ENCODE measurements at regions not wholly inside any gene's neighbourhood (a gene's known extent, or its start where the extent isn't known, plus 50 kb on each side); places are given as distances from the start of the nearest gene placed in this dataset.
A peak's percentile ranks its signal among the peaks of the same experiment; 100 is the strongest.

DNA sequence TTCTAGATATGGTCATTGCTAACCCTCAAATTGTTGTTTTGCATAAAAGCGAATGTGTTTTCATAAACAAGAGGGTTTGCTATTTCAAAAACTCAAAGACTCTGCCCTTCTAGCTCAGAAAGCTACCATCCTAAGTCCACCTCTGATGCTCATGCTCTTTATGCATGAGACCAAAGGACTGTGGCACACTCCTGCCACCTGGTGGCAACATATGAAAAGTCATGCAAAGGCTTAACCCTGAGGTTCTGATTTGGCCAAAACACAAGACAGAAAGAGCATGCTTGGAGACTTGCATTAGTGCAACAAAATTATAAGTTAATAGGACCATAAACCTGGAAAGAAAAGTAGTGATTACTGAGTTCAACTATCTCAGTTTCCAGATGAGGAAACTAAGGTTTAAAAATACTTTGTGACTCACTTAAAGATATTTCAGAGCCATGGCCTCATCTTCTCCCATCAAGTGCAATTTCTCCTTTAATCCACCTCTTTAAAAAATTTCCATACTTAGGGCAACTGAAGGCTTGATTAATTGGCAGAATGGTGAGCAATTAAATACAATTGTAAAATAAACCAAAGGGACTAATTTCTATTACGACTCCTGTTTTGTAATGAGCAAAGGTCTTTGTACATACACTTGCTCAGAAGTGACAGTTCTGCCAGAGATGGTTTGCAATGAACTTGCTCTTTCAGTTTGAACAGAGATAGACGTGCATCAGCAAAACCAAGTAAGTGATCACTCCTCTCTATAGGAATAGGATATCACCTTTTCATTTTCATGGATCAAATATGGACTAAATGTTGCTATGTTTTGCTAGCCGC is 110.7 kb upstream of the RAD23B start:
- peak; percentile 79 for DNase-seq

DNA sequence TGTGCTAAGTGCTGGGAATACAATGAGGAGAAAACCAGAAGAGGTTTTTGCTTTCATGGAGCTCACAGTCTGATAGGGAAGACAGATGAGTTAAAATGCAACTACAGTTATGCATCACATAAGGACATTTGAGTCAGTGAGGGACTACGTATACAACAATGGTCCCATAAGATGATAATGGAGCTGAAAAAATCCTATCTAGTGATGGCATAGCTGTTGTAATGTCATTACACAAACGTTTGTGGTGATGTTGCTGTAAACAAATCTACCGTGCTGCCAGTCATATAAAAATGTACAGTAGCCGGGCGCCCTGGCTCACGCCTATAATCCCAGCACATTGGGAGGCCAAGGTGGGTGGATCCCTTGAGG is 110.1 kb upstream of the RAD23B start:
- DNase-seq = no peak

DNA sequence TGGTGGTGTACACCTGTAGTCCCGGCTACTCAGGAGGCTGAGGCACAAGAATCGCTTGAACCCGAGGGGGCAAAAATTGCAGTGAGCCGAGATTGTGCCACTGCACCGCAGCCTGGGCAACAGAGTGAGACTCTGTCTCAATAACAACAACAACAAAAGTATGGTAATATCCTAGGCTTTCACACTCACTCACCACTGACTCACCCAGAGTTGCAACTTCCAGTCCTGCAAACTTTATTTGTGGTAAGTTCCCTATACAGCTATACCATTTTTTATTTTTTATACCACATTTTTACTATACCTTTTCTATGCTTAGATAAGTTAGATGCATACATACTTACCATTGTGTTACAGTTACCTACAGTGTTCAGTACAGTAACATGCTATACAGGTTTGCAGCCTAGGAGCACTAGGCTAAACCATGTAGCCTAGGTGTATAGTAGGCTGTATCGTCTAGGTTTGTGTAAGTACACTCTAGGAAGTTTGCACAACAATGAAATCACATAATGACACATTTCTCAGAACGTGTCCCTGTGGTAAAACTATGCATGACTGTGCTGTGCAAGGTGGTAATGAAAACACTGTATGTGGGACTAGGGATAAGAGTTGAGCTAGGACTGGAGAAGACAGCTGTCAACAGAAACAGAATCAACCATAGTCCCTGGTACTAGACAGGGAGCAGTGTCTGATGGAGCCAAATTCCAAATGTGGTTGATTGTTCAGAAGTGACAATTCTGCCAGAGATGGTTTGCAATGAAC is 109.5 kb upstream of the RAD23B start:
- no peak for DNase-seq

DNA sequence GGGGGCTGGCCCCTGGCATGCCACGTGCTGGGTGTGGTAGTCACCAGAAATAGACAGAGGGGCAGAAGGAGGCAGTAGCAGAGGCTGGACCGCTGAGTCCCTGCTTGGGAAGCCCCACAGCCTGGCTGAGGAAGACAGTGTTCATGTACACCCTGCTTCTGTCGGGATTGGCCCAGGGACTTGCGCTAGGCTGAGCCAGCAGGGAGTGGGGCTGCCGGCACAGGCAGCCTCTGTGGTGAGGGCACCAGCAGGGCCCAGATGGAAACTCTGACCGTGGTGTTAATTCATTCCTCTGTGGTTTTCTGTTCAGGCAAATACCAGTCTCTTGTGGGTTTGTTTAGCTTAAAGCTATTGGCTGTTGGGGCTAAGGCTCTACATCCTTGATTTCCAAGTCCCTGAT is 108.6 kb upstream of the RAD23B start:
- DNase-seq = no peak

DNA sequence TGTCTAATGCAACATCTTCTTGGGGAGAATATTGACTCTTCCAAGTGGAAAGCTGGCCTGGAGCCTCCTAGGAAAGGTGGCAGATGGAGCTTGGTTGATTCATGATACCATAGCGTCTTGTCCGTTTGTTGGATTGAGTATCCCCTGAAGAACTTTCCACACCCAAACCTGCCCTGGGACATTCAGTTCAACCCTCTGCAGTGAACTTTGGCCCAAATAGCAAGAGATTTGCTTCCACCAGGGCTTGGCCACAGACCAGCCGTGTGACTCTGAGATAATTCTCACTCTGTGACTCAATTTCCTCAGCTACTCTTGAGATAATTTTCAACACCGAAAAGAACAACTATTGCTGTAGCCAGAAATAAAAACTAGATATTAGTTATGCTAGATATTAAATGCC is 108.0 kb upstream of the RAD23B start:
- DNase-seq = no peak

DNA sequence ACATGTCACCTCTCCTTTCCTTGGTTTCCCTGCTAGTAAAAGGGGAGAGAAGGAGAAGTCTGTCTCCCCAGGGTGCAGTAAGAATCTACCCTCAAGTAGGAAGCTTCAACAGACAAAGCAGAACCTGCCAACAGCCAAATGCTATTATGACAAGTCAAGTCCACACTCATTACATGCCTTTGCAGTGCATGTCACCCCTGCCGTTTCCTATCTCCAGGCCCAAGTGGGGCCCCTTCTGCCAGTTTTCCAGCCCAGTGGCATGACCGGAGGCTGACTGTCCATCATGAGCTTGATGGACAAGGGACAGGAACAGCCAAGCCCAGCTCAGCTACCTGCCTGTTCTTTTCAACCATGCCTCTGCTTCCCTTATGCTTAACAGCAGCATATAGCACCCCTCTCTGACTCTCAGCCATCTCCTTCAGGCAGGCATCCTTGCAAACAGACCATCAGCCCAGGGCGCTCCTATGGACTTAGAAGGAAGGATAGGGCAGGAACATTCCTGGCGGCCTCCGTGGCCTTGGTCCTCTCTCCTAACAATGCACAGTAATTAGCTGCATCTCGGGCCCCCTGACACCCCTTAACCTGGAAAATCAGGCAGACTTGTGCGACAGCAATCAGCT is 107.2 kb upstream of the RAD23B start:
- DNase-seq = no peak

DNA sequence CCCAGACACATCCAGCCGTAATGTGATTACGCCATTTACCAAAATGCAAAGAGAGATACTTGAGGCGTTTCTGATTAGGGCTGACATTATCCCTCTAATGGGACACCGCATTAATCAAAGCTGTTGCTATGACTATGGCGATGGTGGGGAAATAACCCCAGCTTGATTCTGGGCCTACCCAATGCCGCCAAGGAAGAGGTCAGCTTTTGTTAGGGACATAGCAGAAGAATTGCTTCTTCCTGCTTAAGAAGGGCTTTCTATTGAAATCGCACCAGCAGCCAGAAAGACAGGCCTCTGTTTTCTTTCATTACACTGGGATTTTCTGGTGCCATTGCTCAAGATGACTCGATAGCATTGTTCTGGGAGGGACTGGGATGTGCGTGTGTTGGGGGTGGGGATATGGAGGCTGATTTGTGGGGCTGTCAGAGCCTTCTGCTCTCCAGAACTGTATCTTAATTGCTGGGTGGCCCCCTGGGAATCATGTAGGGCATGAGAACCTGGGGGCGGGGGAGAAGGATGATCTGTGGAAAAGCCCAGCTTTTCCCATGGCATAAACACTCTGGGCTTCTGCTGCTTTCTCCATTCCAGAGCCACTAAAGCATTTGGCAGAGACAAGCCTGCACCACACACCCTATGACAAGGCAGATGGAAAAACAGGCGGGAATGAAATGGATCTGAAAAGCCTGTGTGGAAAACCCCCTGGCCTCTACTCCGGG is 106.5 kb upstream of the RAD23B start:
- peak; percentile 11 for DNase-seq

DNA sequence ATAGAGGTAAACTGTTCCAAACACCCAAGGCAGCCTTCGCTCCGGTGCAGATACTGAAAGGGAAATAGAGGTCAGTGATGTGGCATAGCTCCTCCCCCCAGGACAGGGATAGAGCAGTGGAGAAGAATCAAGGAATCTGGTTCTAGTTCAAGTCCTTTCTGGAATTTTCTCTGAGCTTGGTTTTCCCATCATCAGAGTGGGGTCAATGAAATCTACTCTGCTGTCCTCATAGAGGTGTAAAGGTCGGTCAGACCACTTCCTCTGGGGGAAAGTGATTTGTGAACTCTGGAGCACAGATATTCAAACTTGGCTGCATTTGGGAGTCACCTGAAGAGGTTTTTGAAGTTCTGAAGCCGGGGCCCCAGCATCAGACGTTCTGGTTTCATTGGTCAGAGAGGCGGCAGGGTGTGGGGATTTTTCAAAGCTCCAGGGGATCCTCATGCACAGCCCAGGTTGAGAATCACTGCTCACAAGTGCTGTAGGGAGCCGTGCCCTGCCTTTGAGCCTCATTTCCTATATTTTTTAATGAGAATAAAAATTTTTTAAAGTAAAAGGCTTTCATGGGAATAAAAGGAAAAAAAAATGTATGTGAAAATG is 105.7 kb upstream of the RAD23B start:
- no peak for DNase-seq

DNA sequence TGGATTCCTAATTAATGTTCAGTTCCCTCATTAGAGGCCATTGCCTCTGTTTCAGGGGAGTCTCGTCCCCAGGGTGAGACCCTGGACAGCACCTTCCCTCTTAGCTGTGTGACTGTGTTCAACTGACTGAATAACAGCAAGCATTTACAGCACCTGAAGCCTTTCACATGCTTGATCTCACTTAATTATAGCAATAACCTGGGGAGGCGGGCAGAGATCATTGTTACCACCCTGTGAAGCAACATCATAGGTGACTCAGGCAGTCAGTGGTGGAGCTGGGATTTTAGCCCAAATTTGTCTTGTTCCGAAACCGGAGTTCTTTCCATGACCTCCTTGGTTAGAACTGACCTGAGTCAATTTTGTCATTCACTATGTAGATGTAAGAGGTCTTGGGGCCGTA is 105.2 kb upstream of the RAD23B start:
- DNase-seq = no peak

DNA sequence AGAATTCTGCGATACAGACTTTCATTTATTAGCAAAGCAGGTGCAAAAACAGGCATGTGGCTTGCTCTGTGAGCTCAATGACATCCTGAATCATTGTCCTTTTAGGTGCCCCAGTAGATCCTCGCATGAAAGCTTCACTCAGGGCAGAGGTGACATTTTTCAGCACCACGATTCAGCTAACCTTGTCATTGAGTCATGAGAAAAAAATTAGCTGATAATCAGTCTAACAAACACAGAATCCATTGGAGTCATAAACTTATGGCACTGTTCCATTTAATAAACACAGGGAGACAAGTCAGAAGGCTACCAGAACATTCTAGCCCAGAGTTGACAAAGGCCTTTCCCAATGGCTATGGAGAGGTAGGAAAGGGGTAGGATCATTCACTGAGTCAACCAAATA is 104.8 kb upstream of the RAD23B start:
- no peak for DNase-seq

DNA sequence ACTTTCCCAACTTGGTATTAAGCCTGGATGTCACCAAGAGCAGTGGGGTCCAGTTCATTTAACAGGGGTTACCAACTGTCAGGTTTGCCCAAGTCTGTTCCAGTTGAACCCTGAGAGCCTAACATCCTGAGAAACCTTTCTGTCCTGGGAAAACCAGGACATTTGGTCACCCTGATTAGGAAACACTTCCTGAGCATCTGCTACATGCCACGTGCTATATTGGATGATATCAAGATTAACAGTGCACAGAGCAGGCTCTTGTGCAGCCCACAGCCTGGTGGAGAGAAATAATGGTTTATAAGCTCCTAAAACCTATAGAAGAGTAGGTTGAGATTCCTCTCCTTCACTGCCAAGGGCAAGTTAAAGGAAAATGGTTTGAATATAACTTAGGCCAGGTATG is 102.9 kb upstream of the RAD23B start:
- no peak for DNase-seq

DNA sequence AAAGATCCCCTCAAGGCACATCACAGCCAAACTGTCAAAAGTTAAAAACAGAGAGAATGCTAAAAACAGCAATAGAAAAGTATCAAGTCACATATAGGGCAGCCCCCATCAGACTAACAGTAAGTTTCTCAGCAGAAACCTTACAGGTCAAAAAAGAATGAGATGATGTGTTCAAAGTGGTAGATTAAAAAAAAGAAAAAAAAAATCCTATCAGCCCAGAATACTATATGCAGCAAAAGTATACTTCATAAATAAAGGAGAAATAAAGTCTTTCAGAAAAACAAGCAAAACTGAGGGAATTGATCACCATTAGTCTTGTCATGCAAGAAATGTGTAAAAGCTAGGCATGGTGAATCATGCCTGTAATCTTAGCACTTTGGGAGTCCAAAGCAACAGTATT is 99.9 kb upstream of the RAD23B start:
- DNase-seq = no peak

DNA sequence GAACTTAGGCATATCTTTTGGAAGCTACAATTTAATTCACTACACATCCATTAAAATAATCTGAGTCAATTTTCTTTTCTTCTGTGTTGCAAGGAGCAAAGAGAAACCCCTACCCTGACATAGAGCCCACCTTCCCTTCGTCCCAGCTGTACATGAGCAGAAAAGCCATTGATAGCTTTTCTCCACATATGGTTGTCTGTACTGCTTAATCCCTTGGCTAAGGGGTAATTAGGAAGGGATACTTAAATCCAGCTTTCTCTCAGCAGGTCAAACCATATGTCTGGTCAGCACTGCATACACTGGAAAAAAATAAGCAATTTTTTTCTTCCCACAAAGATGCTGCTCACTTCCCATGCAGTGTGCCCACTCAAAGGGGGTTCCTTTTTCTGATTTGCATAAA is 94.7 kb upstream of the RAD23B start:
- no peak for DNase-seq

DNA sequence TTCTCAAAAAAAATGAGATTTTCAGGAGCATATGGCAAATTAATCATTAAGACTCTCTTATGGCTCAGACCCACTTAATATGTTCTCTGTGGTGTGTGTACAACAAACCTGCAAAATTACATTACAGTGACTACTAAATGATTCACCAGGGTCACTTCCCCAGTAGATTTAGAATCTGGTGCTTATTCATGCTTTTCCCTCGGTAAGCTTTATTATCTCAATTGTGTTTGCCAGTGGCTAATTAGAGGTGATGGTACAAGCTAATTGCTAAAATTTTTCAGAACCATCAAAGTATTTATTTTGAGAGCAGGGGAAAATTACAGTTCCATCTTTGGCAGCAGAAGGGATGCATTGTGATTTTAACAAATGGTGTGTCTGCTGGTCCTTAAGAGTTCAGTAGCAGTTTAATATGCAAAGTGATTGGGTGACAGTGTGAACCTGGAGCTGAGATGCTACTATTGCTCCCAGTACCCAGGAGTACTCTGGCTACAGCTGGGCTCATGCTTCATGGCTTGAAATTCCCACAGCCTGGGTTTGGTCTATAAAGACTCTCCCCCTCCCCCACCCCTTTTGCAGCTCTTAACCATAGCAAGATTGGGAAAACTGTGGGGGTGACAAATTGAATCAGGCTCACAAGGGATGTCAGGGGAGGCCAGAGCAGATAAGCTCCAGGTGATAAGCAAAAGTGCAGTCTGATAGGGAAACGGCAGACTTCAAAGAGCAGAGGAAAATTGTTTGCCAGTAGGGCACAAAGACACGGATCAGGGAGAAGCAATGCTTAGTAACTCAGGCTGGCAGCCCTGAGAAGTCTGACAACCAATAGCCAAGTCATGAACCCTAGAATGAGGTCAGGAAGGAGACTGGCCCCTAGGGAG is 92.8 kb upstream of the RAD23B start:
- no peak for DNase-seq

DNA sequence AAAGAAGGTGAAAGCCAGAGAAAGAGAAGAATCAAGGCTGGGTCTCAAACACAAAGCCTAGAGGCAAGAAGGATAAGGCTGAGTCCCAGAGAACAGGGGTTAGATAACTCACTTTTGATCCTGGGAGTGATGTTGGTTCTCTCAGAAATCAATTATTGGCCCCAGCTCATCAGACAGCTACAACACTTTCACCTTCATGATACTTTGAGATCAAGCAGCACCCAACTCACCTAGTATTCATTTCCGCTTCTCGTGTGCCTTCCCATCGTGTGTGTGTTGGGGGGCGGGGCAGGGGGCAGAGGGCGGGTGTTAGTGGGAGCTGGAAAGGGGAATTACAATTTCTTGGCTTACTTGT is 92.2 kb upstream of the RAD23B start:
- no peak for DNase-seq

DNA sequence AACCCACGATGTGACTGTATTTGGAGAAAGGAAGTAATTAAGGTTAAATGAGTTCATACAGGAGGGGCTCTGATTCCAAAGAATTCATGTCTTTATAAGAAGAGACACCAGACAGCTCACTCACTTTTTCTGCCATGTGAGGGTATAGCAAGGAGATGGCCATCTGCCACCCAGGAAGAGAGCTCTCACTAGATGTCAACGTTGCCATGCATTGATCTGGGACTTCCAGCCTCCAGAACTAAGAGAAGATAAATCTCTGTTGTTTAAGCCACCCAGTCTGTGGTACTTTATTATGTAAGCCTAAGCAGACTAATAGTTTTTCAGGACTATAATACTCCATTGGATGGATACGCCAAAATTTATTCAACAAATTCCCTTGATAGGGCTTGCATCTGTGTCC is 89.8 kb upstream of the RAD23B start:
- DNase-seq = no peak

DNA sequence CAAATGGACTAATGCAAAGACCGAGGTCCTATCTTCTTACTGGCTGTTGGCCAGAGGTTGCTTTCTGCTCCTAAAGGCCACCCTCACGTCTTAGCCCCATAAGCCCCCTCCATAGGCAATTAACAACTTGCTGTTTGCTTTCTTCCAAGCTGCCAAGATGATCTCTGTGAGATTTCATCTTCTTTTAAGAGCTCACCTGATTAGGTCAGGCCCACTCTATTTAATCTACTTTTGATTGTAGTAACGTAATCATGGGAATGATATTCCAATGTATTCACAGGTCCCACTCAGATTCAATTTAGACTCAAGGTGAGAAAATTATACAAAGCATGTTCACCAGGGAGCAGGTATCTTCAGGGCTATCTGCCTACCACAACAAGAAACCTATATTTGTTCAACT is 84.4 kb upstream of the RAD23B start:
- DNase-seq = no peak

DNA sequence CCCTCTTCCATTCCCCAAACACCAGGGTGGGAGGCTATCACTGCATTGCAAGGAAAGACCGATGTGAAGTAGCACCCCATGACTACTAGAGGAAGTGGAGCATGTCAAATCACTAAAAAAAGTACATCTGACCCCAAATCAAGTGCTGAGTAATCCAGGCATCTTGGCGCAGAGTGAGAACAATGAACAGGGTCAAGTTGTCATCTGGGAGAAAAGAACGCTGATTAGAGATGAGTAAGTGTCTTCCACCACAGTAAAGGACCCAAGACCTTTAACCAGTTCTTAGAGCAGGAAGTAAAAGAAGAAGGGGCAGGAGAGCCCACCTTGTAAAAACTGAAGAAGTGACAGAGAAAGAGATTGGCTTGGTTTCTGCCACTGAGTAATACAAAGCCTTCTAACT is 75.0 kb upstream of the RAD23B start:
- no peak for DNase-seq

DNA sequence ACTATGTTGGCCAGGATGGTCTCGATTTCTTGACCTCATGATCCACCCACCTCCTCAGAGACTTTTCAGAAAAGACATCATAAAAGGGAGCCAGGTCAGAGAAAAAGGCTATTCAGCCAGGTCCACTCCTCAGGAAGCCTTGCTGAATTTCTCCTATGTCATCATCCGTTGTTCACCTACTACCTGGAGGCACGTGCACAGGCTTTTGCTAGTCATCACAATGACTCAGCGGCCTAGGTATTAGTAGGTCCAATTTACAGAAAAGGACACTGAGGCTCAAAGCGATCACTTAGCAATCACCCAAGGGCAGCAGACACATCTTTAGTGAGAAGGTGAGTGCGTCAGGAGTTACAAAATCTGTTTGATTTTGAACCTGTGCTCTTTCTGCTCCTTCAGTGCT is 72.3 kb upstream of the RAD23B start:
- no peak for DNase-seq

DNA sequence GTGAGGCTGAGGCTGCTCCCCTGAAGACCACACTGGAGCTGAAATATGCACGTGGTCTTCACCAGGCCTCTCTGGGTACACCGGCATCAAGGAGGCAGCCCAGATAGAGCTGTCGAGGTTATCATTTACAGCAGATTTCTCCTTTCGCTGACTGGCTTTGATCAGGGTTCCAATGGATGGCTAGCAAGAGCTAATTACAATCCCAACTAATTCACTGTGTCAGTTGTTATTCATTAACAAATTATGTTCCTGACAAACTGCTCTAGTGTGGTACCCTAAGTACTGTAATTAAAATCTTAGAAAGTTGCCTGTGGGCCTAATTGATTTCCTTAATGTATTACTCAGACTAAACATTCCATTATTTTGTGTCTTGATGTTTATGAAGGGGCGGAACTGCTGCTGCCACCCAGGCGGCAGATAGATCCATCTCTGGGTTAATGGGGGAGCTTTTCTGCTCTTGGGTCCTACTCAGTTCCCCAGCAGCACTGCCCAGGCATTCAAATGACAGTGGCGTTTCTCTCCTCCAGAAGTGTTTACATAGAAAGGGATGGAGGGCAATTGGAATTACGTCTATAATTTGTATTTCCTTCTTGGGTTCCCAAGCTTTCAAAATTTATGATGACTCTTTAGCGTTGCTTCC is 71.7 kb upstream of the RAD23B start:
- no peak for DNase-seq

DNA sequence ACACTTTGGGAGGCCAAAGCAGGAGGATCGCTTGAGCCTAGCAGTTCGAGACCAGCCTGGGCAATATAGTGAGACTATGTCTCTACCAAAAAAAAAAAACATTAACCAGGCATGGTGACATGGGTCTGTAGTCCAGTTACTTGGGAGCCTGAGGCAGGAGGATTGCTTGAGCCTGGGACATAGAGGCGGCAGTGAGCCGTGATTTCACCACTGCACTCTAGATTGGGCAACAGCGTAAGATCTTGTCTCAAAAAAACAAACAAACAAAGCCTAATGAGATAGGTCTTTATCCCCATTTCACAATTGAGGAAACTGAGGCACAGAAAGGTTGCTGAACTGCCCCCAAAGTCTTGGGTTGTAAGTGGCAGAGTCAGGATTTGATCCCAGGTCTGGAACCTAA is 70.5 kb upstream of the RAD23B start:
- DNase-seq = no peak

DNA sequence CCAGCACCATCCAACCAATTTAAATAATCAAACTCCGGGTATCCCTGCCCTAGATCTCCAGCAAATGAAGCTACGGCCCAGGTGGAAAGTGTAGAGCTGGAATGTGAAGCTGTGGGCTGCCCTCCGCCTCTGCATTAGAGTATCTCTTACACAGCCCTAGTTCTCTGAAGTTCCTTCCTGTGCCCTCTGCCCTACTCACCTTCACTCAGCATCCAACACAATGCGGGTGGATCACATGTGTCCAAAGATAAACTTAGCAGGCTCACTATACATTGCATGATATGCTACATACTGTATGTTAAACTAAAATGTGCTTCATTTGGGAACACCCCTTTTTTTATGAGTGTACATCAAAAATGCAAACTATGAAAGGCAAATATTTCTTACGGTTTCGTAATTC is 70.0 kb upstream of the RAD23B start:
- DNase-seq = no peak

Measured in midbrain (tissue), 1 donor.